ENCODE measurements at regions not wholly inside any gene's neighbourhood (a gene's known extent, or its start where the extent isn't known, plus 50 kb on each side); places are given as distances from the start of the nearest gene placed in this dataset.

- CTCF ChIA-PET, result no interaction called here
These were observed 72.5 kb upstream of the GRXCR1 start for GRCh38 chr4:42819863-42820514.

More at GRCh38 chr4:42819863-42820514, 72.5 kb upstream of the GRXCR1 start:
- Histone ChIP-seq H3K79me1 (ENCODE audit: low read depth in 1 of 2, low read length in 2 of 2) (no peaks in the 10 kb centered on the region), H3K23ac (ENCODE audit: low read depth, low read length) (no peak overlapping the region), H3K36me3 (ENCODE audit: control insufficient read depth, insufficient read depth, low read length) (no peaks in the 10 kb centered on the region), H3K9me3 (ENCODE audit: control insufficient read depth, insufficient read depth, low read length) (no peaks in the 10 kb centered on the region), H2BK20ac (ENCODE audit: low read depth, low read length) (no peak overlapping the region), H3K27me3 (ENCODE audit: control insufficient read depth, insufficient read depth, low read length) (no peaks in the 10 kb centered on the region), H3K4me1 (ENCODE audit: control insufficient read depth, insufficient read depth, low read length) (no peaks in the 10 kb centered on the region), H2BK120ac (ENCODE audit: low read depth, low read length) (no peak overlapping the region), H4K5ac (ENCODE audit: low read depth, low read length) (no peak overlapping the region), H4K20me1 (ENCODE audit: insufficient read depth, low read length) (no peaks in the 10 kb centered on the region), H3K56ac (ENCODE audit: extremely low read depth, insufficient read depth, low read length) (no peak overlapping the region), H2AFZ (replicated peaks; ENCODE audit: low read length, poor library complexity) (no peak overlapping the region), H2BK15ac (ENCODE audit: low read depth, low read length) (no peak overlapping the region), H3K18ac (ENCODE audit: low read depth, low read length) (no peak overlapping the region), H3K4me3 (ENCODE audit: insufficient read depth, low read depth, low read length) (no peak overlapping the region), H2AK9ac (replicated peaks; ENCODE audit: low read depth, low read length, poor library complexity) (no peak overlapping the region), H3K9me1 (ENCODE audit: insufficient read depth, low read length) (no peaks in the 10 kb centered on the region), H3K9ac (ENCODE audit: low read depth, low read length) (no peak overlapping the region), H3K27ac (ENCODE audit: insufficient read depth, low read length) (no peak overlapping the region), H2BK5ac (ENCODE audit: low read depth, low read length, poor library complexity, severe bottlenecking) (no peak overlapping the region), H4K91ac (ENCODE audit: insufficient read depth, low read depth, low read length) (no peak overlapping the region), H2AK5ac (ENCODE audit: low read depth, low read length) (no peak overlapping the region), H4K8ac (ENCODE audit: low read depth in 2 of 2, low read length in 2 of 2) (no peak overlapping the region), H3K4me2 (ENCODE audit: low read depth, low read length) (no peak overlapping the region), H3K4ac (ENCODE audit: low read depth, low read length) (no peak overlapping the region), H3K14ac (replicated peaks; ENCODE audit: low read depth, low read length) (no peak overlapping the region)
- ATAC-seq (ENCODE audit: low read depth) (no peak), DNase-seq (no peak)
- POLR2A ChIA-PET (ENCODE audit: unreplicated experiment), result no interaction called here
- intact Hi-C loops (cut with micrococcal nuclease) (no loop called here), in situ Hi-C loops (cut with MboI; ENCODE audit: low sequenced_read_pairs) (no loop called here), dilution Hi-C loops (cut with HindIII; ENCODE audit: low sequenced_read_pairs, unreplicated experiment) (no loop called here)
- no TSS peak for BruUV-seq (replicated peaks)
- WGBS, 2 experiments (ENCODE audit: extremely low coverage in 2 of 2, insufficient read length in 1 of 2), result no CpG with 5 or more reads among the region's 2 CpGs
- no peak for TF ChIP-seq SMC3 (IDR thresholded peaks at IDR 0.05; ENCODE audit: low read depth, low read length)
- no peak for TF ChIP-seq MAZ (IDR thresholded peaks at IDR 0.05; ENCODE audit: borderline replicate concordance, low read depth, low read length)
- TF ChIP-seq MAFK (IDR thresholded peaks at IDR 0.05; ENCODE audit: low read depth, low read length), result no peak
- no peak for TF ChIP-seq USF2 (IDR thresholded peaks at IDR 0.05; ENCODE audit: low read depth, low read length)
- no peak for TF ChIP-seq BHLHE40 (IDR thresholded peaks at IDR 0.05; ENCODE audit: low read depth, low read length)
- no peak for TF ChIP-seq MXI1 (IDR thresholded peaks at IDR 0.05; ENCODE audit: borderline replicate concordance, low read depth, low read length)
- TF ChIP-seq RCOR1 (IDR thresholded peaks at IDR 0.05; ENCODE audit: insufficient replicate concordance, low read length), result no peak
- TF ChIP-seq NFE2L2 (IDR thresholded peaks at IDR 0.05; ENCODE audit: low read depth, low read length), result no peak

Data from IMR-90 (cell line).